Panc1 (cell line): ENCODE measurements at regions not wholly inside any gene's neighbourhood (a gene's known extent, or its start where the extent isn't known, plus 50 kb on each side); places are given as distances from the start of the nearest gene placed in this dataset.

Source experiments
- CTCF ChIP-seq: fragments of 450-650 bp; IDR thresholded peaks from 2 replicates; pipeline ENCODE4 v1.5.1; 2017; ENCODE audit warnings: mild to moderate bottlenecking
- POLR2AphosphoS5 ChIP-seq: IDR thresholded peaks from 2 replicates; pipeline ENCODE4 v1.6.1; 2012; ENCODE audit warnings: mild to moderate bottlenecking, low read depth, low read length, moderate library complexity
- REST ChIP-seq, 2 experiments: IDR thresholded peaks; 2 replicates each; pipeline ENCODE4 v1.6.1; 2011 to 2012; ENCODE audit warnings: low read depth in 2 of 2, control low read depth in 1 of 2, low read length in 1 of 2, mild to moderate bottlenecking in 1 of 2, moderate library complexity in 1 of 2; ENCODE audit not compliant: insufficient read depth in 1 of 2
- SIN3A ChIP-seq: IDR thresholded peaks from 2 replicates; pipeline ENCODE4 v1.6.1; 2012; ENCODE audit warnings: low read depth, mild to moderate bottlenecking, low read length, moderate library complexity, borderline replicate concordance; ENCODE audit not compliant: insufficient read depth
- TCF7L2 ChIP-seq: IDR thresholded peaks from 2 replicates; pipeline ENCODE4 v1.6.1; 2011; ENCODE audit warnings: mild to moderate bottlenecking, low read depth, low read length, inconsistent platforms

- TF ChIP-seq CTCF, result no peak
- no peak for TF ChIP-seq TCF7L2
- no peak for TF ChIP-seq POLR2AphosphoS5
- no peak for TF ChIP-seq SIN3A
- TF ChIP-seq REST (IDR thresholded peaks at IDR 0.05; ENCODE audit: insufficient read depth in 1 of 2, low read depth in 2 of 2, low read length in 1 of 2), result no peak
These were observed 202.1 kb upstream of the ZNF536 start for GRCh38 chr19:30170081-30170480.
